ENCODE measurements at regions not wholly inside any gene's neighbourhood (a gene's known extent, or its start where the extent isn't known, plus 50 kb on each side); places are given as distances from the start of the nearest gene placed in this dataset.
"Not testable (repeated sequence)": the region's sequence is repeated elsewhere in the genome, so short reads cannot be mapped to it uniquely, and the experiment has no call there.

GRCh38 chrY:10627116-10627515 lies 1099.4 kb downstream of the TSPY10 start:
- peak; percentile 90 for DNase-seq (ENCODE audit: low spot score)

GRCh38 chrY:10648813-10649212 lies 1121.1 kb downstream of the TSPY10 start:
- not testable (repeated sequence) for DNase-seq (ENCODE audit: low spot score)

GRCh38 chrY:10657120-10657519 lies 1129.4 kb downstream of the TSPY10 start:
- not testable (repeated sequence) for DNase-seq (ENCODE audit: low spot score)

GRCh38 chrY:10666785-10667184 lies 1139.1 kb downstream of the TSPY10 start:
- DNase-seq (ENCODE audit: low spot score), result no peak

- DNase-seq (ENCODE audit: low spot score), result no peak
Measured at GRCh38 chrY:10686414-10686813, 1158.7 kb downstream of the TSPY10 start.

Data from A172 (cell line).